ENCODE measurements at regions not wholly inside any gene's neighbourhood (a gene's known extent, or its start where the extent isn't known, plus 50 kb on each side); places are given as distances from the start of the nearest gene placed in this dataset.

GRCh38 chr3:118810499-118811035 is 224.1 kb downstream of the IGSF11 start:
- TF ChIP-seq EZH2 (optimal IDR thresholded peaks at IDR 0.05; ENCODE audit: low read depth, low read length) (no peak), EZH2phosphoT487 (IDR thresholded peaks at IDR 0.05; ENCODE audit: low read length) (no peak)
- TF ChIP-seq, protein P1, sequence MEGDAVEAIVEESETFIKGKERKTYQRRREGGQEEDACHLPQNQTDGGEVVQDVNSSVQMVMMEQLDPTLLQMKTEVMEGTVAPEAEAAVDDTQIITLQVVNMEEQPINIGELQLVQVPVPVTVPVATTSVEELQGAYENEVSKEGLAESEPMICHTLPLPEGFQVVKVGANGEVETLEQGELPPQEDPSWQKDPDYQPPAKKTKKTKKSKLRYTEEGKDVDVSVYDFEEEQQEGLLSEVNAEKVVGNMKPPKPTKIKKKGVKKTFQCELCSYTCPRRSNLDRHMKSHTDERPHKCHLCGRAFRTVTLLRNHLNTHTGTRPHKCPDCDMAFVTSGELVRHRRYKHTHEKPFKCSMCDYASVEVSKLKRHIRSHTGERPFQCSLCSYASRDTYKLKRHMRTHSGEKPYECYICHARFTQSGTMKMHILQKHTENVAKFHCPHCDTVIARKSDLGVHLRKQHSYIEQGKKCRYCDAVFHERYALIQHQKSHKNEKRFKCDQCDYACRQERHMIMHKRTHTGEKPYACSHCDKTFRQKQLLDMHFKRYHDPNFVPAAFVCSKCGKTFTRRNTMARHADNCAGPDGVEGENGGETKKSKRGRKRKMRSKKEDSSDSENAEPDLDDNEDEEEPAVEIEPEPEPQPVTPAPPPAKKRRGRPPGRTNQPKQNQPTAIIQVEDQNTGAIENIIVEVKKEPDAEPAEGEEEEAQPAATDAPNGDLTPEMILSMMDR (IDR thresholded peaks at IDR 0.05; ENCODE audit: low read length): no peak

Data from MM.1S (cell line).